Neural cell (in vitro differentiated cells): ENCODE measurements at regions not wholly inside any gene's neighbourhood (a gene's known extent, or its start where the extent isn't known, plus 50 kb on each side); places are given as distances from the start of the nearest gene placed in this dataset.

Experiments used
- H2AFZ ChIP-seq: fragments of 200-600, 300-800 bp; sonication (generic), shearing (Covaris generic); 2 replicates; pipeline ENCODE4 v1.6.0; 2014; ENCODE audit warnings: low read depth, mild to moderate bottlenecking, antibody characterized with exemption, low read length, moderate library complexity
- H3F3A ChIP-seq: fragments of 200-600 bp; shearing (Covaris generic); 2 replicates; pipeline ENCODE4 v1.6.1; 2016; ENCODE audit warnings: mild to moderate bottlenecking, moderate library complexity, mixed read lengths, antibody characterized with exemption, low read length; ENCODE audit not compliant: insufficient read depth, poor library complexity, severe bottlenecking
- H3K27ac ChIP-seq: fragments of 200-600, 300-800 bp; sonication (generic), shearing (Covaris generic); 2 replicates; pipeline ENCODE4 v1.5.1; 2014; ENCODE audit warnings: mild to moderate bottlenecking, low read length, moderate library complexity
- H3K27me3 ChIP-seq: fragments of 300-800, 200-600 bp; sonication (generic), shearing (Covaris generic); 2 replicates; pipeline ENCODE4 v1.6.0; 2014; ENCODE audit warnings: mild to moderate bottlenecking, low read depth, low read length, moderate library complexity; ENCODE audit not compliant: insufficient read depth
- H3K36me3 ChIP-seq: fragments of 300-800, 200-600 bp; sonication (generic), shearing (Covaris generic); 2 replicates; pipeline ENCODE4 v1.5.1; 2014; ENCODE audit warnings: mild to moderate bottlenecking, antibody characterized with exemption, low read length, moderate library complexity; ENCODE audit not compliant: insufficient read depth
- H3K4me2 ChIP-seq: fragments of 300-800, 200-600 bp; sonication (generic), shearing (Covaris generic); 2 replicates; pipeline ENCODE4 v1.6.0; 2014; ENCODE audit warnings: mild to moderate bottlenecking, low read length
- H3K4me3 ChIP-seq: fragments of 300-800, 200-600 bp; sonication (generic), shearing (Covaris generic); 2 replicates; pipeline ENCODE4 v1.5.1; 2014; ENCODE audit warnings: mild to moderate bottlenecking, low read length, moderate library complexity
- H3K79me2 ChIP-seq: fragments of 200-600 bp; shearing (Covaris generic); replicated peaks from 2 replicates; pipeline ENCODE4 v1.6.0; 2014; ENCODE audit warnings: mild to moderate bottlenecking, low read length, moderate library complexity; ENCODE audit not compliant: insufficient read depth
- H3K9ac ChIP-seq: fragments of 300-800, 200-600 bp; sonication (generic), shearing (Covaris generic); 2 replicates; pipeline ENCODE4 v1.6.1; 2016; ENCODE audit warnings: mild to moderate bottlenecking, low read length, mixed read lengths
- H3K9me2 ChIP-seq: fragments of 200-600 bp; shearing (Covaris generic); 2 replicates; pipeline ENCODE4 v1.6.1; 2016; ENCODE audit warnings: mild to moderate bottlenecking, low read length, mixed read lengths; ENCODE audit not compliant: insufficient read depth
- H3K9me3 ChIP-seq: fragments of 200-600, 300-800 bp; sonication (generic), shearing (Covaris generic); 2 replicates; pipeline ENCODE4 v1.6.1; 2016; ENCODE audit warnings: mild to moderate bottlenecking, mixed run types, low read length, moderate library complexity, mixed read lengths
- H4K20me1 ChIP-seq: fragments of 200-600 bp; shearing (Covaris generic); 2 replicates; pipeline ENCODE4 v1.6.1; 2016; ENCODE audit warnings: mild to moderate bottlenecking, mixed run types; ENCODE audit not compliant: insufficient read depth
- CTCF ChIP-seq: fragments of 450-650 bp; IDR thresholded peaks from 2 replicates; pipeline ENCODE4 v1.5.1; 2014; ENCODE audit warnings: antibody characterized with exemption, mild to moderate bottlenecking, moderate library complexity; ENCODE audit not compliant: poor library complexity, severe bottlenecking
- EP300 ChIP-seq: fragments of 450-650 bp; conservative IDR thresholded peaks from 2 replicates; pipeline ENCODE4 v1.6.1; 2014; ENCODE audit warnings: antibody characterized with exemption, mild to moderate bottlenecking, moderate library complexity; ENCODE audit not compliant: poor library complexity, severe bottlenecking
- EZH2 ChIP-seq: fragments of 200-600, 300-800 bp; shearing (Covaris generic), sonication (generic); IDR thresholded peaks from 2 replicates; pipeline ENCODE4 v1.6.1; 2014; ENCODE audit warnings: antibody characterized with exemption, low read length, borderline replicate concordance, mild to moderate bottlenecking; ENCODE audit not compliant: insufficient read depth, poor library complexity, severe bottlenecking
- MXI1 ChIP-seq: fragments of 450-650 bp; conservative IDR thresholded peaks from 2 replicates; pipeline ENCODE4 v1.6.1; 2014; ENCODE audit warnings: antibody characterized with exemption, mild to moderate bottlenecking; ENCODE audit not compliant: poor library complexity, severe bottlenecking
- POLR2AphosphoS5 ChIP-seq: IDR thresholded peaks from 2 replicates; pipeline ENCODE4 v1.6.1; 2012
- RAD21 ChIP-seq: fragments of 450-650 bp; conservative IDR thresholded peaks from 2 replicates; pipeline ENCODE4 v1.6.1; 2014; ENCODE audit warnings: antibody characterized with exemption, mild to moderate bottlenecking, moderate library complexity
- REST ChIP-seq: IDR thresholded peaks from 2 replicates; pipeline ENCODE4 v1.6.1; 2012; ENCODE audit warnings: borderline replicate concordance
- SMC3 ChIP-seq: fragments of 450-650 bp; conservative IDR thresholded peaks from 2 replicates; pipeline ENCODE4 v1.6.1; 2014; ENCODE audit warnings: antibody characterized with exemption, mild to moderate bottlenecking, moderate library complexity; ENCODE audit not compliant: poor library complexity
- TAF1 ChIP-seq: IDR thresholded peaks from 2 replicates; pipeline ENCODE4 v1.6.1; 2012; ENCODE audit warnings: low read depth

- H3K9ac ChIP-seq = no peak overlapping the region
- no peaks in the 10 kb centered on the region for H3K9me2 ChIP-seq
- H3K4me2 ChIP-seq = no peak overlapping the region
- H3K79me2 ChIP-seq = no peaks in the 10 kb centered on the region
- TF ChIP-seq EZH2 (no peak), POLR2AphosphoS5 (no peak), MXI1 (no peak), RAD21 (no peak), SMC3 (no peak), REST (no peak), TAF1 (no peak), CTCF (no peak), EP300 (no peak)
- no peaks in the 10 kb centered on the region for H4K20me1 ChIP-seq
- no peaks in the 10 kb centered on the region for H3K36me3 ChIP-seq
- H3K27ac ChIP-seq = no peak overlapping the region
- H3K9me3 ChIP-seq = no peaks in the 10 kb centered on the region
- no peak overlapping the region for H2AFZ ChIP-seq
- no peaks in the 10 kb centered on the region for H3K27me3 ChIP-seq
- no peak overlapping the region for H3K4me3 ChIP-seq
- H3F3A ChIP-seq = no peaks in the 10 kb centered on the region
These were observed 157.7 kb downstream of the TMX3 start for GRCh38 chr18:68557183-68557582.

- Histone ChIP-seq H2AFZ (no peak overlapping the region), H3K9ac (no peak overlapping the region), H4K20me1 (no peaks in the 10 kb centered on the region), H3K79me2 (no peaks in the 10 kb centered on the region), H3K27ac (no peak overlapping the region), H3K9me2 (no peaks in the 10 kb centered on the region), H3K4me3 (no peak overlapping the region), H3F3A (no peaks in the 10 kb centered on the region), H3K36me3 (no peaks in the 10 kb centered on the region), H3K9me3 (no peaks in the 10 kb centered on the region), H3K27me3 (no peaks in the 10 kb centered on the region), H3K4me2 (no peak overlapping the region)
- no peak for TF ChIP-seq TAF1
- TF ChIP-seq EZH2 = no peak
- no peak for TF ChIP-seq POLR2AphosphoS5
- no peak for TF ChIP-seq EP300
- TF ChIP-seq SMC3 = no peak
- no peak for TF ChIP-seq RAD21
- no peak for TF ChIP-seq REST
- no peak for TF ChIP-seq CTCF
- no peak for TF ChIP-seq MXI1
These were observed 159.0 kb downstream of the TMX3 start for GRCh38 chr18:68555879-68556301.
